Upper lobe of left lung (tissue), 4 donors: ENCODE measurements at regions not wholly inside any gene's neighbourhood (a gene's known extent, or its start where the extent isn't known, plus 50 kb on each side); places are given as distances from the start of the nearest gene placed in this dataset.

ENCODE experiments used
- EP300 ChIP-seq, 4 donors: sonication (generic); formaldehyde crosslinking; IDR thresholded peaks; one replicate each; pipeline ENCODE4 v1.5.1; 2017; ENCODE audit warnings: antibody characterized with exemption in 4 of 4, control low read depth in 2 of 4
- POLR2A ChIP-seq, 4 donors: fragments of 450-650 bp; IDR thresholded peaks; one replicate each; pipeline ENCODE4 v1.5.1; 2016 to 2017; ENCODE audit warnings: antibody characterized with exemption in 4 of 4, mild to moderate bottlenecking in 2 of 4
- POLR2AphosphoS5 ChIP-seq, 2 donors: sonication (generic); formaldehyde crosslinking; IDR thresholded peaks; one replicate each; pipeline ENCODE4 v1.5.1; 2017; ENCODE audit warnings: antibody characterized with exemption in 2 of 2
- TF ChIP-seq, protein P1 (sequence below), 6 experiments: fragments of 450-650 bp in 4 of 6; fragments of 200-600 bp in 2 of 6; sonication (generic) in 2 of 6; IDR thresholded peaks; one replicate each; pipeline ENCODE4 v1.5.1; 2016 to 2019; ENCODE audit warnings: antibody characterized with exemption in 6 of 6

DNA sequence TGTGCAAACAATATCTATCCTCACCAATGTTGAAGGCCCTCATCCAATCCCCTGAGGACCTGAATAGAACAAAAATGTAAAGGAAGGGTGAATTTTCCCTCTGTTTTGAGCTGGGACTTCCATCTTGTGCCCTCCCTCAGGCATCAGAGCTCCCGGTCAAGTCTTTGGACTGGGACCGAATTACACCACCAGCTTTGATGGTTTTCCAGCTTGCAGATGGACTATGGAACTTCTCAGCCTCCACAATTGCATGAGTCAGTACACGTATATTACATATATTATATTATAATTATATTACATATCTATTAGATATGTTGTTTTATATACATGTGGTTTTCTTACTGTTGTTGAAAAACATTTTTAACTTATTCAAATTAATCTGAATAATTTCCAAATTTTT lies 496.4 kb downstream of the CMPK2 start:
- TF ChIP-seq, protein P1, sequence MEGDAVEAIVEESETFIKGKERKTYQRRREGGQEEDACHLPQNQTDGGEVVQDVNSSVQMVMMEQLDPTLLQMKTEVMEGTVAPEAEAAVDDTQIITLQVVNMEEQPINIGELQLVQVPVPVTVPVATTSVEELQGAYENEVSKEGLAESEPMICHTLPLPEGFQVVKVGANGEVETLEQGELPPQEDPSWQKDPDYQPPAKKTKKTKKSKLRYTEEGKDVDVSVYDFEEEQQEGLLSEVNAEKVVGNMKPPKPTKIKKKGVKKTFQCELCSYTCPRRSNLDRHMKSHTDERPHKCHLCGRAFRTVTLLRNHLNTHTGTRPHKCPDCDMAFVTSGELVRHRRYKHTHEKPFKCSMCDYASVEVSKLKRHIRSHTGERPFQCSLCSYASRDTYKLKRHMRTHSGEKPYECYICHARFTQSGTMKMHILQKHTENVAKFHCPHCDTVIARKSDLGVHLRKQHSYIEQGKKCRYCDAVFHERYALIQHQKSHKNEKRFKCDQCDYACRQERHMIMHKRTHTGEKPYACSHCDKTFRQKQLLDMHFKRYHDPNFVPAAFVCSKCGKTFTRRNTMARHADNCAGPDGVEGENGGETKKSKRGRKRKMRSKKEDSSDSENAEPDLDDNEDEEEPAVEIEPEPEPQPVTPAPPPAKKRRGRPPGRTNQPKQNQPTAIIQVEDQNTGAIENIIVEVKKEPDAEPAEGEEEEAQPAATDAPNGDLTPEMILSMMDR (IDR thresholded peaks at IDR 0.05) = no peak
- TF ChIP-seq POLR2A (IDR thresholded peaks at IDR 0.05) (no peak), EP300 (IDR thresholded peaks at IDR 0.05) (no peak), POLR2AphosphoS5 (IDR thresholded peaks at IDR 0.05) (no peak)
